NCI-H748 (cell line): ENCODE measurements at regions not wholly inside any gene's neighbourhood (a gene's known extent, or its start where the extent isn't known, plus 50 kb on each side); places are given as distances from the start of the nearest gene placed in this dataset.
"Not testable (repeated sequence)": the region's sequence is repeated elsewhere in the genome, so short reads cannot be mapped to it uniquely, and the experiment has no call there.

ENCODE experiments used
- DNase-seq: peaks from one replicate; lab custom pipeline; 2025; ENCODE audit not compliant: unreplicated experiment; lab: John Stamatoyannopoulos, UW

DNA sequence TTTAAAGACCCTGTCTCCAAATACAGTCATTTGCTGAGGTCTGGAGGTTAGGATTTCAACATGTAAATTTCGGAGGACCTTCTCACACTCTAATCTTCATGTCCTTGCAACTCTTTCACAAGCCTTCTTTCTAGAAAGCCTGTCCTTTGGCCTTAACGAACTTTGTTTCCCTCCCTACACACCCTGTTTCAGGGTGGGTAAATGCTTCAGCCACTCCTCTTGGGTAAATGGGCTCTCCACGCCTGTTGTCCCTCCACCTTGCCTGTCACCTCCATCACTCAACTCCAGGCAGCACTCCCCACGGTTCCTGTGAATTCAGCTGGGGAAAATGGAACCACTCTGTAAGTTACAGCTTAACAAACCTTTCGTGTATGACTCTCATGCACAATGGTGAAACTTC, 84.0 kb upstream of the COG2 start:
- DNase-seq: no peak

DNA sequence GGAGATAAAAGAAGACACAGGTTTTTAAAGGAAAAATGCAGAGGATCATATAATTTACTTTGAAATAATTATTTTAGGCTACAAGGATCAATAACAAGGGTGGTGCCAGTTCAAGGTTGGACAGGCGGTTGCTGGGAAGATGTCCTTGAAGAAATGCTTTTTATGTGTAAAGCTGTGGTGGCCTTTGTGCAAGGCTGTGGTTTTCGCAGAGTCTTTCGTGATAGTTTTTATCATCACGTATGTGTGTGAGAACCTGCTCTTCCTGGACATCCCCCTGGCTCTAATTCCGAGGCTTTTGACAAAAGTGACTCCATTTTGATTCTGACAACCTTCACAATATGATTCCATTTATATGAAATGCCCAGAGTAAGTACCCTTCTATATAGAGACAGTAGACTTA, 85.8 kb upstream of the COG2 start:
- no peak for DNase-seq

DNA sequence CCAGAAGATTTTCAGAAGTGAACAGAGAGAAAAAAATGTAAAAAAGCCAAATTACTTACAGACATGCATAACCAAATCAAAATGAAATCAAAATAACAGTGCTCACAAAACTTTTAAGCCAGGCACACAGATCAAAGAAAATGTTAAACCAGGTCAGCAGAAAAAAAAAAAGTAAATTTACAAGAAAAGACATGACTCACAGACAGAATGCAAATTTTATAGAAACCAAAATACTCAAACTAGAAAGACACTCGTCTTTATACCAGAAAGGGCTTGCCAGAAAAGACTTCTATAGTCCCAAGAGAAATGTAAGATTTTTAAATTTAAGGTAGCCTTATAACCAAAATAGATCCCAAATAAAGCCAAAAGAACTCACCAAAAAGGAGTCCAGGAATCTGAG, 86.5 kb upstream of the COG2 start:
- DNase-seq: no peak

DNA sequence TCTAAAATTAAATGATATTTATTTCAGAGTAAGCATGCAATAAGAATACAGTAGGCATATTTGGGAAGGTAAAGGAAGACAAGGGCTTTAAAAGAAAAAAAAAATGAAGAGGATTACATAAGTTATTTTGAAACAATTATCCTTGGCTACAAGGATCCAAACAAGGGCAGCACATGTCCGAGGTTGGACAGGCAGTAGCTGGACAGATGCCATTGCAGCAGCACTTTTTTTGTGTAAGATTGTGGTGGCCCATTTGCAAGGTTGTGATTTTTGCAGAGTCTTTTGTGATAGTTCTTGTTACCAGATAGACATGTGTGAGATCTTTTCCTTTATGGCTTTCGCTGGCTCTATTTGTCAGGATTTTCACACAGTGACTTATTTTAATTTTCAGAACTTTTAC, 89.4 kb upstream of the COG2 start:
- DNase-seq: no peak

DNA sequence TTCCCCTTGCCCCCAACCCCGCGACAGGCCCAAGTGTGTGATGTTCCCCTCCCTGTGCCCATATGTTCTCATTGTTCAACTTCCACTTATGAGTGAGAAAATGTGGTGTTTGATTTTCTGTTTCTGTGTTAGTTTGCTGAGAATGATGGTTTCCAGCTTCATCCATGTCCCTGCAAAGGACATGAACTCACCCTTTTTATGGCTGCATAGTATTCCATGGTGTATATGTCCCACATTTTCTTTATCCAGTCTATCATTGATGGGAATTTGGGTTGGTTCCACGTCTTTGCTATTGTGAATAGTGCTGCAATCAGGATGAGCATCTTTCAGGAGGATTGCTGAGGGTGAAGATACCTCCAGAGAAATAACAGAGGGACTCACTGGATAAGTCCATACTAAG, 91.3 kb upstream of the COG2 start:
- not testable (repeated sequence) for DNase-seq

DNA sequence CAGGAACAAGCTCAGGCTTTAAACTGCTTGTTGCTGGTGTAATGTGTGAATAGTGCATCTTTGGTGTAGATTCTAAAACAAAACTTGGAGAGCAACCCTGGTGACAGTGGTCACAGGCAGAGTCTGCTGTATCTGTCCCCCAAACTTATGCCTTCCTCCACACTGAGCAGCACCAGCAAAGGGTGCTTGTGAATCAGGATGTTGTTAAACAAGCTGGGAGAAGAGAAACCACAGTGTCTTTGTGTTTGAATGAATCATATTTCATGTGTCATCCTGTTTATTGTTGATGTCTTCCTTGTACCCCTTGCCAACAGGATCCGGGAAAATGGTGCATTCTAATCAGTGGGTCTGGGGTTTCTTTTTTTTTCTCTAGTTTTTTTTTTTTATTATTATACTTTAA, 91.9 kb upstream of the COG2 start:
- no peak for DNase-seq

DNA sequence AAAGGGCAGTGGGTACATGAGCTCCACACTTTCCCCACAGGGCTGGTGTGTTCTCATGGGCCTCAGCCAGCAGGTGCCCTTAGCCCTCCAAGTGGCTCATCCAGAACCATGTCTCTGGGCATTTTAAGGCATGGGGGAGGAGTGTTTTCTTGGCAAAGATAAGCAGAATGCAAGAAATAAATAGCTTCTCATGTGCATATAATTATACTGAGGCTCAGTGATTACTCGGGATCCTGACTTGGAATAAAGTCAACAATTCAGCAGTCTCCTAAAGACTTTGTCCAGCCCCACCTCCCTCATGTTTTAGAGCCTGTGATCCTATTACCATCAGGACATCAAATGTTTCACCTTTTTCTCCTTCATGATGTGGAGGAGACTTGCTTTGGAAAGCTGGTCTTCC, 92.7 kb upstream of the COG2 start:
- no peak for DNase-seq

DNA sequence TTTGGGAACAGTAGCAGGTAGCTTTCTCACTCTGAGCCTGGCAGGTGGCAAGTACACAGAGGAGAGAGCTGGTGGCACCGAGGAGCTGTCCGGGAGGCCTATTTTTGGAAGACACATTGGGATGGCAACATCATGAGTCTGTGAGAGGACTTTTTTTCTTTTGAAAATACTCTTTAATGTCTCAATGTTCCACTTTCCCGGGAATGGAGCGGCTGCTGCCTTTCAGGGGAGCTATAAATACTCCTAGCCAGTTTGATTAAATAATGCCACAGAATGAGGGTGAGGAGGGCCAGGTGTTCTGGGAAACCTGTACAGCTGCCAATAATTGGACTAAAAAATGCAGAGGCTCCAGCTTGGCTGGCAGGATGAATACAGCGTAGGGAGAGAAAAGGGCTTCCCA, 93.3 kb upstream of the COG2 start:
- peak; percentile 86 for DNase-seq

DNA sequence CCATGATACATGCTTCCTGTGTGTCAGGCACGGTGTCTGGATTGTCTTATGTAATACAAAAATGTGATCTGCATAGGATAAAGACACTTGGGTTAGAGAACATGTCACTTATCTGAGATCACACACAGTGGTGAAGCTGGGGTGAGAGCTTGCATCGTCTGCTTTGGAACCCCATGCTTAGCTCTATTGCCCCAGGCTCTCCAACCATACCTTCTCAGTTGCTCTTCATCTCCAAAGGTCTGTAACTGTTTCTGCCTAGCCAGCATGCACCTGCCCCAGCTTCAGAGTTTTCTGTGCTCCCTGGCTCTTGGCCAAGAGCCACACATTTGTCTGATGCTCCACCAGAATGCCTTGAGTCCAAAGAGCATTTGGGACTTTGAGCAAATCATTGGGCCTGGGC, 93.9 kb upstream of the COG2 start:
- DNase-seq: peak; percentile 57

DNA sequence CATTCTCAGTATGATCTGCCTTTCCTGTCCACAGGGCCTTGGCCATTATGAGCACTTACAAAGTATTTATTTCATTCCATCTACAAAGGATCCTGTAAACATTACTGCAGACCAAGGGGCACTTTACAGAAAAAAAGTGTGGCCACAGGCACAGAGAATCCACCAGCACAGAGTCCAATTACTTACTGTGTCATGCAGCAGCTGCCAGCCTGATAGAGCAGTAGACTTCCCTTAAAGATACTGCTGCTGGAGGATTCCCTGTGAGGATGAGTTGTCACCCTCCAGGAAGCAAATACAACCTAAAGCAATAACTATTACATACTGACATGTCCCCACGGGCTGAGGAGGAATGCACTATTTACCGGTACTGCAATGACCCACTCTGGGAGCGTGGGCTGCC, 97.1 kb upstream of the COG2 start:
- DNase-seq: no peak

DNA sequence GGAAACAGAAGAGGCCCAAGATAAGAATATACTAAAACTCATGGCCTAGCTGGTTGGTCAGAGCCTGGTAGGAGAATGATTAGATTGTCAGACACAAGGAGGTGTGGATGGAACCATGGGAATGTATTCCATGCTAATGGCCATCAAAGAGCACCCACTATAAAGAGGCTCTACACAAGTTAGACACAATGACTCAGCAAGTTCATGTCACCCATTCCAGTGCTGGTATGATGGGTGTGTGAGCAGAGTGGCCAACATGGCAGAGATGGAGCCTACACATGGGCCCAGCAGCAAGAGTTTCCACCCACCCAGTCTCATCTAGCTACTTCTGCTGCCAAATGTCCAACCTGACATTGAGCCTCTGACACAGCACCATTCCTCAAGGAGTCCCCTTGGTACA, 97.5 kb upstream of the COG2 start:
- no peak for DNase-seq

DNA sequence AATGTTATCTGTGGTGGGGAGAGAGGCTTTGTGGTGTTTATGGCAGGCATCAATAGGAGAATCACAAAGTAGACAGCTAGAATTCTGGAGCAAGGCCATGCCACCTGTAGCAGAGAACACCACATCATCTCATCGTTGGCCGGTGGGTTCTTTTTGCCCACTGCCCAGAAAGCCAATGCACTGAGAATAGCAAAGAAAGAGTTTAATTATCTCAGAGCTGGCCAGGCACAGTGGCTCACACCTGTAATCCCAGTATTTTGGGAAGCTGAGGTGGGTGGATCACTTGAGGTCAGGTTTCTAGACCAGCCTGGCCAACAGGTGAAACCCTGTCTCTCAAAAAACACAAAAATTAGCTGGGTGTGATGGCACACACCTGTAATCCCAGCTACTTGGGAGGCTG, 99.2 kb upstream of the COG2 start:
- DNase-seq: no peak

DNA sequence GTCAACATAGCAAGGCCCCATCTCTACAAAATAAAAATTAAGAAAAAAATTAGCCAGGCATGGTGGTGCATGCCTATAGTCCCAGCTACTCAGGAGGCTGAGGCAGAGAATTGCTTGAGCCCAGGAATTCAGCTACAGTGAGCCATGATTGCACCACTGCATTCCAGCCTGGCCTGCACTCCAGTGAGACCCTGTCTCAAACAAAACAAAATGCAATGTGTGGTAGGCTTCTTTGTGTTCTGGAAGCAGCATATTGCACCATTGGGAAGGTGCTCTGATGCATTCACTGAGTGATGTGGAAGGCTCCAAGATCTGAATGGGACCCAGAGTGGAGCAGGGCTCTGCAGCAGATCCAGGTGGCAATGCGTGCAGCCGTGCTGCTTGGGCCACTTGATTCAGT, 99.6 kb upstream of the COG2 start:
- no peak for DNase-seq

DNA sequence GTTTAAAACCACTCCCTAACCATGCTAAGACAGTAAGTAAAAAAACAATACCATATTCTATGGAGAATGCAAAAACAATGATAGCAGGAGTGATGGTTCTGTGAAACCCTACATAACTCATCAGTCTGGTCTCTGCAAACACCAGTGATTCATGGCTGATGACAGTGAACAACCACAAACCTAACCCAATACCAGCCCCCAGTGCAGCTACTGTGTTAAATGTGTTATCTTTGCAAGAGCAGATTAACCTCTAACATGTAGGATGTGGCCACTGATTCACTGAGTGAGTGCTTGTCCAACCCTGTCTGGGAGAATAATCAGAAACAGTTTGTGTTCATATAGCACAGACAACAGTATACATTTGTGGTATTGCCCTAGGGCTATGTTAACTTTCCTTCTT, 100.2 kb upstream of the COG2 start:
- no peak for DNase-seq

DNA sequence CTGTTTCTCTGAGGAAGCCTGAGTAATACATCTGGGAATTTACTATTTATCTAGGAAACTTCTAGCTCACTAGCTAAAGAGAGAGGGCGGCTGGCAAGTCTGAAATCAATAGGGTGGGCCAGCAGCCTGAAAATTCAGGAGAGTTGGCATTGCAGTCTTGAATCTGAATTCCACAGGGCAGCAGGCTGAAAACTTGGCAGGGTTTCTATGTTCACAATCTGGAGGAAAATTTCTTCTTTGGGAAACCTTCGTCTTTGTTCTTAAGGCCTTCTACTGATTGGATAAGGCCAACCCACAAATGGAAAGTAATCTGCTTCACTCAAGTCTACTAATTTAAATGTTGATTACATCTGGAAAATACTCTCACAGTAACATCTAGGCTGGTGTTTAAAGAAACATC, 101.0 kb upstream of the COG2 start:
- DNase-seq: no peak

DNA sequence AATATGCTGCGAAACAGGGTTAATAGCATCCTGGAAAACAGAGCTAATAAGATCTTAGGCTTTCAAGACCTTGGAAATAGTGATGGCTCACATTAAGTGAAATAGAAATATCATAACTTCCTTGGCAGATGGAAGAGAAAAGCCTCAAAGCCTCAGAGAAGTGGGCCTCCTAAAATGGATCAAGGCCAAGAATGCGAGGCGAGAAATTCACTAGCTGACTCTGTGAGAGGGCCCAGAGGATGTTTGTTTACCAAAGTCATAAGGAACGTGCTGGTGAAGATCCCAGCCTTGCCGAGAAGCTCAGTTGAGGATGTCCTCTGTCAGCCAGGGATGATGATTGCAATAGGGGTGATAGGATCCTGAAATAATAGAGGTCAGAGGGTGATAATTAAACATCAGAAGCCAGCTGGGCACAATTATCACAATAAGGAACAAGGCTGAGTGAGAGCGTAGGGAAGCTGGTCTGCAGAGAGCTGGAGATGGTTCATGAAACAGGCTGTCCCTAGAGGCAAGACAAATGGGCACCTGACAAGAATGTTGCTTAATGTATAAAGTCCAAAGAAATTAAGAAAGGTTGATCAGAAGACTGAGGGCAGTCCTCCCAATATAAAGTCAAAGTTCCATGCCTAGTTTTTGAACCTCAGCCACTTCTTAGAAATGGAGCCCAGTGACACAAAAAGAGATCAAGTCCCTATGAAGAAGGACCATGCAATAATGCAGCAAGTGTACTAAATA, 101.7 kb upstream of the COG2 start:
- no peak for DNase-seq

DNA sequence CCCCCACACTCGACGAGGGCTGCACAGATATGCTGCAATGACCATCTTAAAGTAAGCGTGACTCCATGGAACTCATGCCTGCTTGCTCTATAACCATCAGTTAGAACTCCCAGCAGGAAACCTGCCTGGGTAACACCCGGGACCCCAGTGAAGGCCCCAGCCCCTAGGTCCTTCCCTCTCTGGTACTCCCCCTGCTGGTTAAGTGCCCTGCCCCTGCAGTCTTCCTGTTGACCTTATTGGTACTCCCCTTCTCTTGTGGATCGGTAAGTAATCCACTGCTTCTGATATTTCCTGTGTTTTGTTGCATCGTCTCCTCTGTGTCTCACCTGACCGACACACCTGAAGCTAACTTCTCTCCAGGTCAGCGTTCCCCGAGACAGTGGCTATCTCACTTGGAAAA, 104.8 kb upstream of the COG2 start:
- no peak for DNase-seq

DNA sequence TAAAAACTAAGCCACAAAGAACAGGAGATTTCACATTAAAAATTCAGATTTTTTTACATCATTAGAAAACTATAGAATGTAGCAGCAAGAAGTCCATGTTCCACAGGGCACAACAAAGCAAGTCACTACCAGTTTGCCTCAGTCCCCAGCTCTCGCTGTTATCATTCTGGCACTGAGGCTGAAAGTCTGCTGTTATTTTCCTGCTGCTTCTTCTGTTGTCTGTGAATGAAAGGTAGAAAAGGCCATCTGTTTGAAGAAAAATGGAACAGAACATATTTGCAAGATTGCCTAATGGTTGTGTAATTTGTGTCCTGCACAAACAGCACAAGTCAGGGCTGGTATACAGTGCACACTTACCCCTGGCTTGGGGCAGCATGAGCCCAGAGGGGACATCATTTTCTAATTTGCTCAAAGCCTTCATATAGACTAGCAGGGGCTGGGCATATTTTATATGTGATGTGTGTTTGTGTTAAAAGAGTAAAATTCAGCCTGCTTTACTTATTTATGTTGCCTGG, 105.6 kb upstream of the COG2 start:
- DNase-seq: no peak

DNA sequence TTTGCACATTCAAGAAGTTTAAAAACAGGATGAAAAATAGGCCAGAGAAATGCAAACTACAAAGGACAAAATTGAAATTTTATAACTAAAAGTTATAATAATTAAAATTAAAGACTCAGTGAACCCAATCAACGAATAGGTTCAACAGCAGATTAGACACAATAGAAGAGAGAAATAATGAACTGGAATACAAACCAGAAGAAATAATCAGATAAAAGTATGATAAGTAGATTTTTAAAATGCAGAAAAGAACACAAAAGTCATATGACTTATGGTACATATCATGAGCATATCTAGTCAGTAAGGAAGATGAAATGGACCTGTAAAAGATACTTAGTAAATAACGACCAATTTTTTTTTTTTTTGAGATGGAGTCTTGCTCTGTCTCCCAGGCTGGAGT, 108.1 kb upstream of the COG2 start:
- no peak for DNase-seq

DNA sequence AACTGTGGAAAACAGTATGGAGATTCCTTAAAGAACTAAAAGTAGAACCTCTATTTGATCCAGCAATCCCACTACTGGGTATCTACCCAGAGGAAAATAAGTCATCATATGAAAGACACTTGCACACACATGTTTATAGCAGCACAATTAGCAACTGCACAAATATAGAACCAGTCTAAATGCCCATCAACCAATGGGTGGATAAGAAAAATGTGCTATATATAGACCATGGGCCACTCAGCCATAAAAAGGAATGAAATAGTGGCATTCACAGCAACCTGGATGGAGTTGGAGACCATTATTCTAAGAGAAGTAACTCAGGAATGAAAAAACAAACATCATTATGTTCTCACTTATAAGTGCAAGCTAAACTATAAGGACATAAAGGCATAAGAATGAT, 105.0 kb upstream of the PGBD5 start:
- no peak for DNase-seq

DNA sequence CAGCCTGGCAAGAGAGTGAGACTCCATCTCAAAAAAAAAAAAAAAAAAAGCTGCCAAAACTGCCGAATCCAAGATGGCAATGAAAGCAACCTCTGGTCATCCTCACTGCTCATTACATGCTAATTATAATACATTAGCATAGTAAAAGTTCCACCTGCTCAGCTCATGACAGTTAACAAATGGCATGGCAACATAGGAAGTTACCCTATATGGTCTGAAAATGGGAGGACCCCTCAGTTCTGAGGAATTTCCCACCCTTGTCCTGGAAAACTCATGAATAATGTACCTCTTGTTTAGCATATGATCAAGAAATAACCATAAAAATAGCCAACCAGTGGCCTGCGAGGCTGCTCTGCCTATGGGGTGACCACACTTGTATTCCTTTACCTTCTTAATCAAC, 93.1 kb upstream of the PGBD5 start:
- no peak for DNase-seq

DNA sequence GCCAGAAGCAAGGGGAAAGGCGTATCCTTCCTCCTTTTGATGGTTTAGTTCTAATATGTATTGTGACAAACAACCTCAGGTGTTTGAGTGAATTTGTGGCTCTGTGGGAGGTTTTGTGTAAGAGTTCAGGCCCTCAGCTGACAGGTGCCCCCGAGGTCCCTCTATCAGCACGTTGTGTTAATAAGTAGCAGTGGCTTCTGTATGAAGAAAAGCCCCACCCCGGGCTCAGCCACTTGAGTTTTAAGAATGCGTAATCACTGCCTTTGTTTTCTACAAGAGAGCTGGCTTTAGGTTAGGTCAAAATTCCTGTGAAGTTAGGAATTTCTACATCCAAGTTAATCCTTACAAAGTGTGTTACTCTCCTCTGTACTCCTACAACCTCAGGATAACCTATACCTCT, 92.4 kb upstream of the PGBD5 start:
- no peak for DNase-seq

DNA sequence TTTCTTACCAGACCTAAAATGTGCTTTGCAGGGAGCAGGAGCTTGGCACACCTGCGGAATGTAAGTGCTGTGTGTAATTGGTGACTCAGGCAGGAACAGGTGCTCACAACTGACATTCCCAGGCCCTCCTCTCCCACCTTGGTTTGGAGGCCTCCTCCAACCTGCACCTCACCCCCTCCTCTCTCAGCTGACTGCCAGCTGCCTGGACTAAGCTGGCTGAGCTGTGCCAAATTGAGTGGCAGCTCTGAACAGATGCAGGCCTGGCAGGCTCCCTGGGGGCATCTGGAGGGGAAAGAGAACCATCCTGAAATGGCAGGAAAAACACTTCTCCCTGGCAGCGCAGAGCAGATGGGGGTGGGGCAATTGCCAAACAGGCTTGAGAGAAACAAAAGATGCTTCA, 91.7 kb upstream of the PGBD5 start:
- peak; percentile 23 for DNase-seq
